Neuronal stem cell (in vitro differentiated cells): ENCODE measurements at regions not wholly inside any gene's neighbourhood (a gene's known extent, or its start where the extent isn't known, plus 50 kb on each side); places are given as distances from the start of the nearest gene placed in this dataset.

Experiments used
- DNase-seq: peaks from one replicate; pipeline ENCODE4 v3.0.0-alpha.2; 2013; ENCODE audit warnings: low spot score
- H2AFZ ChIP-seq: one replicate; pipeline ENCODE4 v1.6.1; 2013; ENCODE audit warnings: mild to moderate bottlenecking, low read length, inconsistent platforms
- H2AK5ac ChIP-seq: 2 replicates; pipeline ENCODE4 v1.6.1; 2013; ENCODE audit warnings: low read depth, mild to moderate bottlenecking, inconsistent platforms, low read length, moderate library complexity, mixed read lengths
- H2BK120ac ChIP-seq: 2 replicates; pipeline ENCODE4 v1.6.1; 2013; ENCODE audit warnings: low read depth, mild to moderate bottlenecking, inconsistent platforms, low read length, moderate library complexity, mixed read lengths
- H2BK12ac ChIP-seq: one replicate; pipeline ENCODE4 v1.6.1; 2013; ENCODE audit warnings: low read length, inconsistent platforms
- H2BK15ac ChIP-seq: 2 replicates; pipeline ENCODE4 v1.6.1; 2013; ENCODE audit warnings: mild to moderate bottlenecking, low read length, inconsistent platforms, mixed read lengths
- H2BK5ac ChIP-seq: one replicate; pipeline ENCODE4 v1.6.1; 2013; ENCODE audit warnings: inconsistent platforms, mild to moderate bottlenecking, low read length, moderate library complexity
- H3K14ac ChIP-seq: one replicate; pipeline ENCODE4 v1.6.1; 2013; ENCODE audit warnings: low read length, inconsistent platforms
- H3K18ac ChIP-seq: 2 replicates; pipeline ENCODE4 v1.6.1; 2013; ENCODE audit warnings: low read length, inconsistent platforms
- H3K23ac ChIP-seq: 2 replicates; pipeline ENCODE4 v1.6.1; 2013; ENCODE audit warnings: low read depth, mild to moderate bottlenecking, mixed read lengths, low read length, inconsistent platforms; ENCODE audit not compliant: poor library complexity
- H3K27ac ChIP-seq: replicated peaks from 3 replicates; pipeline ENCODE4 v1.5.1; 2013; ENCODE audit warnings: low read length, inconsistent platforms
- H3K27me3 ChIP-seq, 3 experiments: 2 replicates each; pipeline ENCODE4 v1.6.1; 2013; ENCODE audit warnings: low read length in 3 of 3, mild to moderate bottlenecking in 2 of 3, inconsistent platforms in 1 of 3, low read depth in 1 of 3, mixed read lengths in 1 of 3, moderate library complexity in 1 of 3; ENCODE audit not compliant: control insufficient read depth in 3 of 3, insufficient read depth in 3 of 3
- H3K36me3 ChIP-seq, 2 donors: replicated peaks in 1 of 2; 2 replicates each; pipeline ENCODE4 v1.6.1; 2013; ENCODE audit warnings: low read length in 2 of 2; ENCODE audit not compliant: control insufficient read depth in 2 of 2, insufficient read depth in 2 of 2
- H3K4ac ChIP-seq: 2 replicates; pipeline ENCODE4 v1.6.1; 2013; ENCODE audit warnings: inconsistent platforms, mild to moderate bottlenecking, low read length, moderate library complexity
- H3K4me1 ChIP-seq, 2 donors: 1 replicate in 1 of 2; 2 replicates in 1 of 2; pipeline ENCODE4 v1.6.1; 2013; ENCODE audit warnings: low read length in 2 of 2, low read depth in 1 of 2; ENCODE audit not compliant: control insufficient read depth in 2 of 2, insufficient read depth in 1 of 2
- H3K4me2 ChIP-seq: one replicate; pipeline ENCODE4 v1.6.1; 2013; ENCODE audit warnings: mild to moderate bottlenecking, low read length, inconsistent platforms; ENCODE audit not compliant: insufficient read depth, poor library complexity, severe bottlenecking
- H3K4me3 ChIP-seq, 2 donors: 2 replicates each; pipeline ENCODE4 v1.5.1; 2013; ENCODE audit warnings: low read length in 2 of 2, mild to moderate bottlenecking in 2 of 2, inconsistent platforms in 1 of 2, moderate library complexity in 1 of 2
- H3K79me1 ChIP-seq: one replicate; pipeline ENCODE4 v1.6.1; 2013; ENCODE audit warnings: low read depth, mild to moderate bottlenecking, inconsistent platforms, low read length, moderate library complexity
- H3K9ac ChIP-seq: one replicate; pipeline ENCODE4 v1.6.1; 2013; ENCODE audit warnings: mild to moderate bottlenecking, low read depth, low read length, inconsistent platforms; ENCODE audit not compliant: poor library complexity
- H3K9me3 ChIP-seq, 2 donors: replicated peaks in 1 of 2; 2 replicates each; pipeline versions ENCODE3 to v1.6.1; 2013; ENCODE audit warnings: low read length in 2 of 2, mild to moderate bottlenecking in 2 of 2, inconsistent platforms in 1 of 2, low read depth in 1 of 2, mixed read lengths in 1 of 2, moderate library complexity in 1 of 2; ENCODE audit not compliant: control insufficient read depth in 2 of 2, insufficient read depth in 1 of 2
- H4K8ac ChIP-seq: one replicate; pipeline ENCODE4 v1.6.1; 2013; ENCODE audit warnings: low read depth, mild to moderate bottlenecking, inconsistent platforms, low read length, moderate library complexity
- H4K91ac ChIP-seq: one replicate; pipeline ENCODE4 v1.6.1; 2013; ENCODE audit warnings: low read length, low read depth, mild to moderate bottlenecking, inconsistent platforms; ENCODE audit not compliant: poor library complexity
- whole genome bisulfite sequencing, 2 donors: extraction: QIAGEN DNeasy Blood & Tissue Kit; methylation state at CpG; one replicate each; pipeline ENCODE4 v1.1.7; 2013; ENCODE audit warnings: missing lambda C conversion rate in 2 of 2, mixed read lengths in 1 of 2; ENCODE audit not compliant: insufficient read length in 2 of 2, insufficient replicate concordance in 1 of 2; ENCODE audit errors: extremely low coverage in 2 of 2; 5-methylcytosine and 5-hydroxymethylcytosine counted together

DNA sequence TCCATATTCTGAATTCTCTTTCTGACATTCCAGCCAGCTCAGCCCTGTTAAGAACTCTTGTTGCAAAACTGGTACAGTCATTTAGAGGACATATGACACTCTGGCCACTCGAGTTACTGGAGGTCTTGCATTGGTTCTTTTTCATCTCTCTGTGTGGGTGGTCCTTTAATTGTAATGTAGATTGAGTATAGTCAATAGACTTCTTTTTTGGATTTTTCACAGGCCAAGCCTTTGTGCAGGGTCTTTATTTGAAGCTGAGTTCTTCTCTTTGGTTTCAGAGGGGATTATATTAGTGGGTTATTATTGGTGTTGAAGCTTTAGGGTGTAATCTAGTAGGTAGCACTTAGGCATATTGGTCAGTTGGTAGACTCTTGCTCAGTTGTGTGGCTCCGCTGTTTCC lies 118.0 kb upstream of the GIMD1 start:
- Histone ChIP-seq H3K4me1 (peaks cover 0 to 5% of the 10 kb centered on the region in 2 donors), H2BK5ac (no peak overlapping the region), H3K14ac (no peak overlapping the region), H3K18ac (no peak overlapping the region), H2BK15ac (no peak overlapping the region), H3K23ac (no peak overlapping the region), H4K8ac (no peak overlapping the region), H3K27me3 (no peaks in the 10 kb centered on the region), H3K36me3 (no peaks in the 10 kb centered on the region), H3K4me2 (no peak overlapping the region), H3K4ac (no peak overlapping the region), H2AK5ac (no peak overlapping the region), H3K79me1 (no peaks in the 10 kb centered on the region), H2AFZ (no peak overlapping the region), H3K9me3 (no peaks in the 10 kb centered on the region), H3K27ac (no peak overlapping the region), H2BK12ac (no peak overlapping the region), H4K91ac (no peak overlapping the region), H2BK120ac (no peak overlapping the region), H3K4me3 (no peak overlapping the region), H3K9ac (no peak overlapping the region)
- no CpG with 5 or more reads among the region's 2 CpGs for WGBS, 2 donors
- DNase-seq: no peak

DNA sequence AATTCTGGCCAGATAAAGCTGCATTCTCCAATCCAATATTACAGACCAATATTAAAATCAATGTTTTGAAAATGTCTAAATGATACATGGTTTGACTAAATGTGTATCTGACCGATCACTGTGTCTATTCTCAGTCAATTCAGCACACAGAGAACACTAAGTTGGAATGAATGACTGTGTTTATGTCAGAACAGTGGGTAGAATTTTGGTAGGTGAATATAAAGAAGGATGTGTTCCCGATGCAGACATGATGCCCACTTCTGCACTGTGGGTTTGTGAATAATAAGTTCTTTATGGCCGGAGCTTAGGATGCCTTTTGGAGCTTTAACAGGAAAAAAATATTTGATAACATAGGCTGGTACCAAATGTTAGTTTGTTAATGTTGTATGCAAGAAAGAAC lies 113.2 kb upstream of the GIMD1 start:
- Histone ChIP-seq H3K14ac (no peak overlapping the region), H2BK15ac (no peak overlapping the region), H2BK12ac (no peak overlapping the region), H2BK5ac (no peak overlapping the region), H3K27me3 (no peaks in the 10 kb centered on the region), H2AFZ (no peak overlapping the region), H2AK5ac (no peak overlapping the region), H3K4me3 (no peak overlapping the region), H3K4ac (no peak overlapping the region), H3K9me3 (no peaks in the 10 kb centered on the region), H3K9ac (no peak overlapping the region), H3K79me1 (no peaks in the 10 kb centered on the region), H3K18ac (no peak overlapping the region), H3K23ac (no peak overlapping the region), H4K91ac (no peak overlapping the region), H2BK120ac (no peak overlapping the region), H3K27ac (no peak overlapping the region), H3K36me3 (no peaks in the 10 kb centered on the region), H3K4me2 (no peak overlapping the region), H3K4me1 (peaks cover 0 to 3% of the 10 kb centered on the region in 2 donors), H4K8ac (no peak overlapping the region)
- WGBS, 2 donors: no CpG with 5 or more reads among the region's 3 CpGs
- no peak for DNase-seq

DNA sequence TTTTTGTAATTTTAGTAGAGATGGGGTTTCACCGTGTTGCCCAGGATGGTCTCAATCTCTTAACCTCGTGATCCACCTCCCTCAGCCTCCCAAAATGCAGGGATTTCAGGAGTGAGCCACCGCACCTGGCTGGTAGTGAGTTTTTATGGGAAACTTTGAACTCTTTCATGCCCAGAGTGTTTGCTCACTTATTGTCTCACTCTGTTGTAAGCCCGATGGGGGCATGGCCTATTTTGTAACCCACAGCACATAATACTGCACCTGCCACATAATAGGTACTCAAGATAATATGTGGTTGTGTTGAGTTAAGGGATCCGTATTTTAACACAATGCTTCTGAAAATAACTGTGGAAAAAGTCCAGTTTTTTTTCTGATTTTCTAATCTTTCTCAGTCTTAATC lies 109.6 kb upstream of the GIMD1 start:
- H3K27ac ChIP-seq: no peak overlapping the region
- H3K14ac ChIP-seq: no peak overlapping the region
- H3K18ac ChIP-seq: no peak overlapping the region
- H2BK15ac ChIP-seq: no peak overlapping the region
- H2AK5ac ChIP-seq: no peak overlapping the region
- no peak overlapping the region for H3K4ac ChIP-seq
- no peaks in the 10 kb centered on the region for H3K9me3 ChIP-seq
- H3K36me3 ChIP-seq: no peaks in the 10 kb centered on the region
- H2BK5ac ChIP-seq: no peak overlapping the region
- no peak overlapping the region for H3K23ac ChIP-seq
- H3K79me1 ChIP-seq: no peaks in the 10 kb centered on the region
- H3K4me1 ChIP-seq: no peaks in the 10 kb centered on the region
- no peak overlapping the region for H3K4me3 ChIP-seq
- H2BK120ac ChIP-seq: no peak overlapping the region
- no peak overlapping the region for H4K91ac ChIP-seq
- WGBS, 2 donors: no CpG with 5 or more reads among the region's 5 CpGs
- H4K8ac ChIP-seq: no peak overlapping the region
- H2AFZ ChIP-seq: no peak overlapping the region
- no peak overlapping the region for H3K4me2 ChIP-seq
- no peak overlapping the region for H2BK12ac ChIP-seq
- DNase-seq: no peak
- H3K27me3 ChIP-seq: no peaks in the 10 kb centered on the region
- no peak overlapping the region for H3K9ac ChIP-seq

DNA sequence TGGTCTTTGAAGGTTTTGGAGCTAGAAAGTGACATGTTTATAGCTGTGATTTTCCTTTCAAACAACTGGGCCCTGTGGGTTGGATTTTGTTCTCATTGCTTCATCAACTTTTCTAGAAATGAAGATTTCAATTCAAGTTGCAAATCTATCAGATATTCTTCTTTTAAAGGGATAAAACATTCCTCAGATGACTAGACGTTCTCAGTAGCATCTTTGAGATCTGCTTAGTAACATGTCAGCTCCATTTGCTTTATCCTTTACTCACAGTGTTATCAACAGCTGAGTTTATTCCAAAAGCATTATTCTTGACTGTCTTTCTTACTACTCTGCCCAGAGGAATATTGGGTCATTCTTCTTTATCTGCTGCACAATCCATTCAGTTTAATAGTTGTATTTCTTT lies 108.2 kb upstream of the GIMD1 start:
- H2BK12ac ChIP-seq: no peak overlapping the region
- H3K4ac ChIP-seq: no peak overlapping the region
- no peak overlapping the region for H2AFZ ChIP-seq
- H3K79me1 ChIP-seq: no peaks in the 10 kb centered on the region
- H4K91ac ChIP-seq: no peak overlapping the region
- H3K4me1 ChIP-seq: no peaks in the 10 kb centered on the region
- H4K8ac ChIP-seq: no peak overlapping the region
- no peak overlapping the region for H2AK5ac ChIP-seq
- no peak overlapping the region for H2BK5ac ChIP-seq
- H3K23ac ChIP-seq: no peak overlapping the region
- H3K9me3 ChIP-seq: no peaks in the 10 kb centered on the region
- no peak overlapping the region for H3K9ac ChIP-seq
- H3K4me2 ChIP-seq: no peak overlapping the region
- DNase-seq: no peak
- no peak overlapping the region for H3K14ac ChIP-seq
- no peaks in the 10 kb centered on the region for H3K27me3 ChIP-seq
- H3K36me3 ChIP-seq: no peaks in the 10 kb centered on the region
- WGBS, 2 donors: no CpG with 5 or more reads among the region's 1 CpG
- H3K27ac ChIP-seq: no peak overlapping the region
- H2BK120ac ChIP-seq: no peak overlapping the region
- no peak overlapping the region for H3K18ac ChIP-seq
- H2BK15ac ChIP-seq: no peak overlapping the region
- no peak overlapping the region for H3K4me3 ChIP-seq
